ENCODE measurements at regions not wholly inside any gene's neighbourhood (a gene's known extent, or its start where the extent isn't known, plus 50 kb on each side); places are given as distances from the start of the nearest gene placed in this dataset.

DNA sequence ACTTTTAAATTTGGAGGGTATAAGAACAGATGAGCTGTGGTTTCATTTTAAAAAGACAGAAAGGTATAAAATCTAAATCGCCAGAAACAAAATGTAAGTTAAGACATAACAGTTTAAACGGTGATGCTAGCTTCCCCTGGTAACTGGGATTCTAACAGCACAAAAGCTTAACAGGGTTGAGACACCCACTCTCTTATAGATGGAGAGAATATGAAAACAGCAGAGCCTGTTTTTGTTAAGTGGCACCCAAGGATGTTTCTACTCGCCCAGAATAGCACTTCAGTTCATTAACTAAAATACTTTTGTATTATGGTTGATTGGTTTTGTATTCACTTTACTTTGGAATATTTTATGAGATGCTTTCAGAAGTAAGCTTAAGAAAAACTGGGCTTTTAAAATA is 151.9 kb upstream of the RND3 start:
- DNase-seq (ENCODE audit: insufficient read length, low spot score) (no peak), FAIRE-seq (no peak)

DNA sequence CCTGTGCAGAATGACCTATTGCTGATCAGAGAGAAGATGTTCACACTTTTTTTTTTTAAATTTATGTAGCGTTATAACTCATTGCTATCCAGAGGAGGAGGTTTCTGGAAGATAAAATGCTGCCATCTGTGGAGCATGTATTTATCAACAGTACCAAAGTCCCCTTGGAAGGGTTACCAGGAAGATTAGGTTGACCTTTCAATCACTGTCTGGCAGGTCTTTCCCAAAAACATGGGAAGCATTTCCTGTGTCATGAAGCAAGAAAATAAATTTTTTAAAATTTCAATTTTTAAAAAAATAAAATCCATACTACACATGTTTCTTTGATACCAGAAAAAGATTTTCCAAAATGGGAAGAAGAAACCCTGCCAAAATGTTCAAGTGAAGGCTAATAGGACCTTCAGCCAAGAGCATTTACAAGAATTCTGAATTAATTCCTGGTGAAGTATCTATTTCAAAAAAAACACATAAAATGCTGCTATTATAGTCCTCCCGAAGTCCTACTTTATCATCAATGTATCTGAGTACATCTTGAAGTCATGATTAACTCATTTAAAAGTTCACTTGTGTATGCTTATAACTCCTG is 143.9 kb upstream of the RND3 start:
- FAIRE-seq (no peak), DNase-seq (ENCODE audit: insufficient read length, low spot score) (no peak)

DNA sequence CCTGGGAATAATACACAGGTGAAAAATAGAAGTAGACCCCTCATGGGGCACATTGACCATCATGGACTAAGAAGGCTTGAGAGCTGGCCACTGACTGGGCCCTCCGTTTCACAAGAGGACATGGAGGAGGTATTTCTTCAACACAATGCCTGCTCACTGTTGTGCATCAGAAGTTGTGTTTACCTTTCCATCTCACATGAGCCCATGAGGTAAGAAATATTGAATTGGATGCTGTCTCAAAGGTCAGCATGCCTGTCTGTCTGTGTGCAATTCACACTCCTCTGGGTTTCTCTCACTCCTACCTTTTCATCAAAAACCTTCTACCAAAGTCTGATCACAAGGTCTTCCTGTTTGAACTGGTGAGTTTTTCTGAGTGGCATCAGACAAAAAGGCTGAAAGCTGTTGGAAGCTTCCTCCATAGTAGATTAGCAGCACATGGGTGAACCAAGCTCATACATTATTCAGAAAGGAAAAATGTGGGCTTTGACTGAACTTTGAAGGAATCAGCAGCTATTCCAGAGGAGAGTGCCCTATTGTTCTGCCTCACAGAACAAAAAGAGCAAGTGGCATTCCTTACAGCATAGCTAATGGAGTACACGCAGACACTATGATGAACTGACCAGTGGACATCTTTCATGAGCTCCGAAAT is 143.2 kb upstream of the RND3 start:
- no peak for DNase-seq (ENCODE audit: insufficient read length, low spot score)
- no peak for FAIRE-seq

DNA sequence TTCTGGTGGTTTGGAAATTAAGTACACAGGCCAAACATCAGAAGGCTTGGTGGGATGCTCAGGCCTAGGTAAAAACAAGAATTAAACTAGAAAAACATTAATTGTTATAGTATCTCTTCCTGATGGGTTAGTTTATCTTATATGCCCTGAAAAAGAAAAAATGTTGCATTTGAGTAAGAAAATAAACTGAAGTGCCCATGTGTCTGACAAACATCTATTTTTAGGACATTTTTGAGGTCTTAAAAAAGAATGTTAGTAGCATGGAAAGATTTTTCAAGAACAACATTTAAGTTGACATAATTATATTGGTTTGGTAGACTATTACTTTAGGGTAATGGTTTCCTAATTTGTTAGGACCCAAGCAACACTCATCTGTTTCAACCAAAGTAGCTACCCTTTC is 140.1 kb upstream of the RND3 start:
- FAIRE-seq (no peak), DNase-seq (ENCODE audit: insufficient read length, low spot score) (no peak)

DNA sequence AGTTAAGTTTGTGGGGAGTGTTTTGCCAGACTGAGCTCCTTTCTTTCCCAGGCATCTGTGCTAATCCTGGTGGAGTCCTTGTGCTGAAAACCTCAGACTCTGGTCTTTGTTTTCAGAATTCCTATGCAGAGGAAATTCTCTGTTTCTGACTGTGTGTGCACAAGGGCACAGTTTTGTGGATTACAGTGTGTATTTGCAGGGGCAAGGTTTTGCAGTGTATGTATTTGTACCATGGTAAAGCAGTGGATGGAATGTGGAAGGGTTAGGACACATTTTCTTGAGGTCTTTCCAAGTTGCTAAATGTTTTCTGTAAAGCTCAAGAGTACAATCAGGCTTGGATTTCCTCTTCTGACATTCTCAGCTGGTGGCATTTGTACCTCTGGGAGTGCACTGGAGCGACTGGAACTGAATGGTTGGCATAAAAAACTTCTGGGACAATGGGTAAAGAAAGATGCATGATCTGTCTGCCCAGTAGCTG is 139.5 kb upstream of the RND3 start:
- no peak for FAIRE-seq
- no peak for DNase-seq (ENCODE audit: insufficient read length, low spot score)

DNA sequence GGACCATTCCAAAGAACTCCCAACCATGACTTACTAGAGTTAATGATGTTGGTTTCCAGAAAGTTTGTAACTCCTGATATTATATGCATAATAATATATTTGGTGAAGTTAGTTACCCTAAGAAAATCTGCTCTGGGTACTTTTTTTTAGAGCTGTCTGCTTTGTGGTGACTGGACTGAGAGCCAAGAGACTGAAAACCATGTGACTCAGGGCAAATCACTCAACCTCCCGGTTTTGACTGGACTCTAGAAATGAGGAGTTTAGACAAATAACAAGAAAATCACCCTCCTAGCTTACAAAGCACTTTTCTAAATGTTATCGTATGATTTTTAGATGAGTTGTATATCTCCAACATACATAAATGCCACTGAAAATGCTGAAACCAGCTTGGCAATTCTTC is 138.3 kb upstream of the RND3 start:
- no peak for DNase-seq (ENCODE audit: insufficient read length, low spot score)
- FAIRE-seq = no peak

DNA sequence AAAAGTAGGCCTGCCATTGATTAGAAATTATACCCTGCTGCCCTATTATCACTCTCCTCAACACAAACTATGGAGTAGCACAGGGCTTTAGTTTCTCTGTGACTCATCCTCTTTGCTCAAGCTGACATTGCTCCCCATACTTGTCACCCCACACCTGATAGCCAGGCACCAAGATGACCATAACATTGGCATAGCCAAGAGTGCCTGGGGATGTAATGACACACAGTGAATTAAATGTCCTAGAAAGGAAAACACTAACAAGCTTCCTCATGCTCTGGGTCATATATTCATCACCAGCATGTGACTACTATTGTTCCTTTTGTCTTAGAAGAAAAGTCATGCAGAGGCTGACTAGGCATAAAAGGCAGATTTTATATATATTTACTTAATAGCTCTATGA is 137.8 kb upstream of the RND3 start:
- DNase-seq (ENCODE audit: insufficient read length, low spot score) = no peak
- FAIRE-seq = no peak

DNA sequence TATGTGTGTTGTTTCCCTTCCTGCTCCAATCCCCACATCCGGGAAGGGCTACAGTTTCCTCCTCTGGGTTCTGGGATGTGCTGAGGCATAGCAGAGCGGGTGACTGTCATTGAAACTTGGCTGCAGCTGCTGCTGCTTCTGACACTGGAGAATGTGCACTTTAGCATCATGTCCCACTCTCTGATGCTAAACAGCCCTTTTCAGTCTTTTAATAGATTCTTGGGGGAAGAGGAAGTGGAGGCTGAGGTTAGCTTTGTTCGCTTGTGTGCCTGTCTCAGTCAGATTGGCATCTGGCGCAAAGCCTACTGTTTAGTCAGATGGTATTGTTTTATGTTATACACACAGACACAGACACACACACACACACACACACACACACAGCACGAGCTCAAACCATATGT is 136.5 kb upstream of the RND3 start:
- peak; percentile 58 for FAIRE-seq
- no peak for DNase-seq (ENCODE audit: insufficient read length, low spot score)

DNA sequence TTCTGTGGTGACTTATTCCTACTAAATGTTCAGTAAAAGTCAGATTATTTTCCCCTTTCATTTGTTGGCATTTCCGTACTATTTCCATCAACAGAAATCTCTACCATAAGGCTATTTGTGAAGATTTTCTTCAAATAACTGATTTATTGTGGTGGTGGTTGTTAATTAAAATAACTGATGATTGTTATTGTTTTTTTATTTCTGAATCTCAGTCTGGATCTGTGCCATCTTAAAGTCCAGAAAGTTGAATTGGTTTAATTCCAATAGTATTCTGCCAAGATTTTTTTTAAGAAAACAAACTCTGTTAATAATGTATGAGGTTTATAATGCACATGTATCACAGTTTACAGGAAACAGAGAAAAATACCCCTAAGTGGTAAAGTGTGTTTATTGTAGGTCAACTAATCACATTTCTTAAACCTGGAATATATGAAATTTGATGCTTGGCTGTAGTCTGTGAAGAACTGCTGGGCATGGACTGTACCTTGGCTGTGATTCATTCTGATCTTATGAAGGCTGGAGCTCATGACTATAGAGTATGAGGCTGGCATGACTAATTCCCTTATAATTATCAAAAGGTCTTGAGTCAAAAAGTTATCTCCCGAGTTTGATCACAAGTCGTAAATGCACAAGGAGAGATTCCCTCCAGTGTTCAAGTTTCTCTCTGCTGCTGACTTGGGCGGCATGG is 134.2 kb upstream of the RND3 start:
- FAIRE-seq (no peak), DNase-seq (ENCODE audit: insufficient read length, low spot score) (peak; percentile 51)

DNA sequence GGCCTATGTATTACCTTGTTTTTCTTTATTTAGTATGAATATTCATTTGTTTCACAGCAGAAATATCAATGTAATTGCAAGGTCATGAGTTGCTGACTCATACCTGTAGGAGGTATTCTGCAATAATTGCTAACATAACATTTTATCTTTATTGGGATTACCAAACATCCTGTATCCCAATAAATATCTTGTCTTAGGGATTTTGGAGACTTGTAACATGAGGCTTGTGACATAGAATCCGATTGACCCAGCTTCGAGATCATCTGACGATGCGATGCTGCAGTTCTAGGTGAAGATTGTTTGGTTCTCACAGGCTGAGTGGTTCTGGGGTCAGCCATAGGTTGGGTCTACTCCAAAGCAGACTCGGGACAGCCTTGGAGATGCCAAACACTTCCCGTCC is 133.4 kb upstream of the RND3 start:
- FAIRE-seq = no peak

DNA sequence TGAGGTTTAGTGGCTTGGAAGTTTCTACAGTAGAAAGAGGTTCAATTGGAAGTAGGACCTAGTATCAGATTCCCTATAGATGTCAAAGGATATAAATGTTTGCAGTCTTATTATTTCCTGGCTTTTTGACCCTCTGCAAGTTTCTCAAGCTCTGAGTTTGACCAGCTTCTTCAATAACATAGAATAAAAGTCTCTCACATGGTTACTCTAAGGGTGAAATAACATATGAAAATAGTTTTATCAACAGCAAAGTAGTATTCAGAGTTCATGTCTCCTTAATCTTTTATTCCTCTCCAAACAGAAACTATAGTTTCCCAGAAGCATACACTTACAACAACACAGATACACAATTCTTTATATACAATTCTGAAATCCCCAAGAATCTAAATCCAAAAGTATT is 132.9 kb upstream of the RND3 start:
- no peak for FAIRE-seq
- DNase-seq (ENCODE audit: insufficient read length, low spot score) = no peak

More for the DNA sequence above, 133.4 kb upstream of the RND3 start:
- DNase-seq (ENCODE audit: insufficient read length, low spot score) = no peak

DNA sequence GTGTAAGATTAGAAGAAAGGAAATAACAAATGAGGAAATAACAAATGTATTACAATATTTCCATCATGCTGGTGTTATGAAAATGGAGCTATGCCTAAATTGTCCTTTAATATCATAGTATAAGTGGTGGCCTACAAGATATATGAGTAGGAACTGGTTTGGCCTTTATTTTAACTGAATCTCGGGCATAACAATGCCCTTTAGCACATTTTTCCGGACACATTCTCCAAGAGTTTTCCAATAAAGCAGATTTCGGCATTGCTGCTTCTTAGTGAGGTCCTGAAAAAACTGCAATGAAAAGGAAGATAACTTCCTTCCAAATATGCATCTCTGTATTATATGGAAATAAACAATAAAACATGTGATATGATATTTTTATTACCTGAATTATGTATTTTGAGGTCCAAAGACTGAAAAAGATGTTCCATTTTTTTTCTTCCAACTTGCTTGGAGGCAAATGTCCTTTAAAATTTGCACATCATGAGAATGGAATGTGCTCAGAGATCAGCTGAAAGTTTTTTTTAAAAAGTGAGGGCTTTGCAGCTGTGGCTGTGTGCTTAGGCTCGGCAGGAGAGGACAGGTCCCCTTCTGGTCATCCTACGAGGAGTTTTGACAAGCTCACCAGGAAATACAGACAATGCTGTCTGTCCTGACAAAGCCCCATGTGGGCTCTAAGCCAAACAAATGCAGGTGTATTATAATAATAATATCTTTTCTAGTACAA is 132.3 kb upstream of the RND3 start:
- FAIRE-seq (no peak), DNase-seq (ENCODE audit: insufficient read length, low spot score) (peak; percentile 50)

DNA sequence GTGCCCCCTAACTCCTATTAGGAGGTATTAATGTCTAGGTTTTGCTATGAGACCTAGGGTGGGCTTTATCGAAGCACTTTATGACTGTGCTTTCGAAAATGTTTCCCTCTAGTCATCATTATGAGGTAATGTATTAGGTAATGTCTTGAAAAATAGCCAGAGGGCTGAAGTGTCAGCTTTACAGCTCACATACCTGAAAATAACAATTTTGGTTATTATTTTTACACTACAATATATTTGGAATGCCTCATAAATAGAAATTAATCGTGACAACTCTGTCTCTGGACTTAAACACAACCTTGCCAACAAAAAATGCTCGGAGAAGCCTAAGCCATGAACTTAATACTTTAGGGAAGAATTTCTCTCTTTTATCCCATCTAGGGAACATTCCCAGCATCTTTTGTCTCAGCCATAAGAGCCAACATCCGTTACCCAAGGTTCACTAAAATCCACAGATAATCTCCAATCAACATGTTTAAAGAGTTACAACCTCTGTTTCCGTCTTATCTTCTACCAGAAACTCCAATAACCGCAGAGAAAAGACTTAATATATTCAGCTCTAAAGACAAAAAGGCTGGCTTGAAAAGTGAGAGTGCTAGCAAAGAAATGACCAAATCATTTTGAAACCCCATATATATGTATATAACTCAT is 130.9 kb upstream of the RND3 start:
- no peak for FAIRE-seq

DNA sequence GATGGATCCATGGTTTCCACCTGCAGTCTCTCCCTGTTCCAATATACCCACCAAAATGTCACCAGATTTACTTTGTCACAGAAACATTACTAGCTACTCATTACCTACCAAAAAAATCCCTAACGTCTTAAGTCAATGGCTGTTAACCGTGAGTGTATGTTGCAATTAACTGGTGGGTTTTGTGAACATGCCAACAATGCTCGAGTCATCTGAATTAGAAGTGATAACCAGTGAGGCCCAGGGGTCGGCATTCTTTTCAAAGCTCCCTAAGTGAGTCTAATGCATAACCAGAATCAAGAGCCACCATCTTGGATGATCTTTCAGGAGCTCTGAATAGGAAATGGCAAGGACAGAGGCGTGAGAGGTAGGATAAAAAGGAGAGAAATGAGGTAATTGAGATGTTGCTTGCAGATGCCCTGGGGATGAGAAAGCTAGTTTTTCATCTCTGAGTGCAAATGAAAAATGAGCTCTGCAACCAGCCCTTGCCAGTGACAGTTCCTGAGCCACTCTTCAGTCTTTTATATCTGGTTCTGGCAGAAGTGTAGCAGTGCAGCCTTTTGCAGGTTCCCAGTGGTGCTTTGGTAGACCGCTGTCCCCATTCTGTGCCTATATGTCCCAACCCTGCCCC is 130.0 kb upstream of the RND3 start:
- FAIRE-seq (no peak), DNase-seq (ENCODE audit: insufficient read length, low spot score) (no peak)

More for the DNA sequence above, 130.9 kb upstream of the RND3 start:
- DNase-seq (ENCODE audit: insufficient read length, low spot score) = no peak

DNA sequence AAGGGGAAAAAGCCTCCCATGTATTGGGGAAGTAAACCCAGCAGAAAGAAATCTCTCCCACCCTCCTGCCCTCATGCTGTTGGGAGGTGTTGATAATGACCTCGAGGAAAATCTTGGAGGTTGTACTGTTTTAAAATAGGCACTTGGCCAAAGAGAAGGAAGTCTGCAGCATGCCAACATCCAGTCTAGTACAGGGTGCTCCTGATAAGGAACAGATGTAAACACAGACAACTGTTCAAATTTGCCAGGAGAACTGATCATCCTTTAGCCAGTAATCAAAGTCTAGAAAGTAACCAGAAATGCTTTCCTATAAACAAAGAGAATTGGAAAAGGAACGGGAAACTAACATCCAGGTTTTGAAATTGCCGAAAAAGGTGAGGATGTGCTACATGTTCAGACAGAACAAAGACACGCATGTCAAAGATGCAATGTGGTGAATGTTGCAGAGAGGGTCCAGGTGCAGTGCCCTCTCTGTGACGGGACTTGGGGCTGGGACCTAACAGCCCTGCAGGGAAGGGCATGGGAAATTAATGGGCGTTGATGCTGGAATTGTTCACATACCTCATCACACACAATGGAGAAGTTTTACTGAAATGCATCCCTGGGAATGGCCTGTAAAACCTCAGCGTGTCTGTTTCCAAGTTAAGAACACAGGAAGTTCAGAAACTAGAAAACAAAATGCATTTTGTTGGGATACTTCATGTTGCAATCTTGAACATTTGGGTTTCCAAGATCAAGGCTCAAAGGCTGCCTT is 125.7 kb upstream of the RND3 start:
- no peak for DNase-seq (ENCODE audit: insufficient read length, low spot score)
- FAIRE-seq = no peak

DNA sequence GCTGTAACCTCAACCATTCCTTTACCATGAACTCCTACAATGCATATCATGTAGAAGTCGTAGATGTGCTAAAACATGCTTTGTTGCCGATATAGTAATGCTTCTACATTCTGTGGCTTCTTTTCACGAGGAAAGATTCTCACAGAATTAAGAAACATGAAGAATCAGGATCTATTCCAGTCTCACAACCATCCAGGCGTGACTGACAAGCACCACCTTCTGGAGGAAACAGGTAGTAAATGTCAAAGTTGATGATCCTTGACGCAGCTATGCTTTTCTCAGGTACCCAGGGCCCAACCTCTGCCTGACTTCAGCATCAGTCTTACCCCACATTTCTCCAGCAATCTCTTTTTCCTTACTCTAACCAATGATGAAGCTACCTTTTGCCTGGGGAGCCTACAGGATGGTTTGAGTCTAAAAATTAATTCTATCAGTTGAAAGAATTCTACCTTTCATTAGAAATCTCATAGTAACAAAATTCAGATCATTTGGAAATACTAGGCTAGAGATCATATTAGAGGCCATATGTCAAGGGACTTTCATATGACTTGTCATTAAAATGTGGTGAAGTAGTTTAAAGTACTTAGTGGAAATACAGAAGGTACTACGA is 123.3 kb upstream of the RND3 start:
- FAIRE-seq = no peak
- peak; percentile 48 for DNase-seq (ENCODE audit: insufficient read length, low spot score)

DNA sequence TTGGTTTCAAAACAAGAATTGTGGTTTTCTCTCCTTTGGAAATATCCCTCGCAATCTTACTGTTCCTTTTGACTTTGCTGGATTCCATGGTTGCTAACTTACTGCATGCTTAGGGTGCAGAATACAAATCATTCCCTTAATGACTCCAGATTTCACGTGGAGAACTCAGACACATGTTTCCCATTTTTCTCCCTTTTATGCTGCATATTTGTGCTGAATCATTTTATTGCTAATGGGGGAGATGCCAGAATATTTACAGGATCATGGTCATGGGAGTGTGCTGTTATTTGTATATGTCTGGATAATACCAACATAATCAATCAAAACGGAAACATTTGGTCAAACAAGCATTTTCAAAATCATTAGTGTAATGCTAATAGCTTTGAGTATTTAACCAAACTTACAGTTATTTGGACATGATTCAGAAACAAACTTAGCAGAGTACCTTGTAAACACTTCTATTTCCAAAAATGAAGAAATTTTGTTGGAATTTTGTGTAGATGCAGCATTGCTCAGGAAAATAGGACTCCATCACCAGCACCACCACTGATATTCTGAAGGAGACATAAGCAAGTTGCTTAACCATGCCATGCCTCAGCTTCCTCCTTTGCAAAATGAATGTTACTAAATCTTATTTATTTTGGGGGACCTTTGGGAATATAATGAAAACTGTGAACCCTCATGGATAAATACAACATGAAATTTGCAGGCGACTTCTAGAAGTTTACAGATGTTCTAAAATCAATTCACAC is 122.5 kb upstream of the RND3 start:
- DNase-seq (ENCODE audit: insufficient read length, low spot score) (no peak), FAIRE-seq (no peak)

DNA sequence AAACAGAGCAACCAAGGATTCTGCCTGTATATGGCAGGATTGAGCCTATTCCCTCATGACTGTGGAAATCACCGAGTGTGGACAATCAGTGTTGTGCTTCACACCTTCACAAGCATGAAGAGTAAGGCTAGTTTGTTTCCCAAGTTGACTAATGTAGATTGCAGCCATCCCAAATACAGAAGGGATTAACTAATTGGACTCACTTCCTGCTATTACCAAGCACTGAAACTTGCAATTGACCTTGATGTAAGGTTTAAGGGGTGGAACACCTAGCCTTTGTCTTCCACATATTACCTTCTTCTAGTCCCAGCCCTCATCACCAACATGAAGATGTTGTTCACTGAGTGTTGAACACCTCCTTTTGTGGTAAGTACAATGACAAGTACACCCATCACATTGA is 120.9 kb upstream of the RND3 start:
- DNase-seq (ENCODE audit: insufficient read length, low spot score) = no peak
- no peak for FAIRE-seq

DNA sequence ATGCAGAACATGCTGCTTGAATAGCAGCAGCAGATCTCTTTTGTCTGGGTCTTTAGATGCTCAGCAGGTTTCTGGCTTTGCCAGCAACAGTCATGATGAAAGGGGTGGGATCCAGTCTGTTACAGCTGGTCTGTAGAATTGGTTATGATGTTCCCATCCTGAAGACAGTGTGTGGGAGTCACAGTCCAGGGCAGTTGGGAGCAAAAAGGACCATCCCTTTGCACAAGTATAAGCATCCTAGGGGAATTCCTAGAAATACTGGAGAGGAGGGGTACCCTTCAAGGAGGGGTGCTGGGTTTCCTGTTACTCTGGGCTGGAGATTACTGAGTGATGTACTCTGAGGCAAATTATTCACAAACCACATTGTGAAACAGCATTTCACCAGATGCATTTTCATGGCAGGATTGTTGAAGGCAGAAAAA is 119.9 kb upstream of the RND3 start:
- DNase-seq (ENCODE audit: insufficient read length, low spot score) (no peak), FAIRE-seq (peak; percentile 58)
